C4-2B (cell line): ENCODE measurements at regions not wholly inside any gene's neighbourhood (a gene's known extent, or its start where the extent isn't known, plus 50 kb on each side); places are given as distances from the start of the nearest gene placed in this dataset.

ENCODE experiments used
- CTCF ChIP-seq: fragments of 450-650 bp; conservative IDR thresholded peaks from 2 replicates; pipeline ENCODE4 v1.5.1; 2017; ENCODE audit warnings: mild to moderate bottlenecking
- ZFX ChIP-seq: fragments of 450-650 bp; IDR thresholded peaks from 2 replicates; pipeline ENCODE4 v1.6.1; 2017

DNA sequence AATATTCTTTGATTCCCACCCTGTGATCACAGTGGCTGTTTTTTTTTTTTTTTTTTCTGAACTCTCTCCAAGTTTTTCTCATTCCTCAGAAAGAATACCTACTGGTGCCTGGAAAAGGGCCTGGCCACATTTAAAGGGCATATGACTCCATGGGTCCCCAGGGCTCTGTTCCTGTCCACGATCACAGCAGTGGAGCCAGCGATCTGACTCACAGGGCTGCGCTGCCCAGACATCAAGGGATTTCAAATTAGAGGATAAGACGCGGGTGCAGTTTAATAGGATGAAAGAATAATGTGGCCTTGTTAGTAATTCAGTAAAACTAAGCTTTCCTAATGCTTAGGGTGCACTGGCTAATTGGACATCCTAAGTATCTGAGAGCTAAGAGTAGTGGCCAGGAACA is 175.1 kb upstream of the MSX2 start:
- TF ChIP-seq CTCF (no peak), ZFX (no peak)
